HG03460 (cell line): ENCODE measurements at regions not wholly inside any gene's neighbourhood (a gene's known extent, or its start where the extent isn't known, plus 50 kb on each side); places are given as distances from the start of the nearest gene placed in this dataset.

Experiments used
- ATAC-seq: cut with Tn5 transposase; IDR thresholded peaks from one replicate; pipeline ENCODE4 v1.9.1; 2021; ENCODE audit not compliant: unreplicated experiment

- no peak for ATAC-seq
Observed at GRCh38 chr9:14399756-14400657, 86.1 kb upstream of the NFIB start.

DNA sequence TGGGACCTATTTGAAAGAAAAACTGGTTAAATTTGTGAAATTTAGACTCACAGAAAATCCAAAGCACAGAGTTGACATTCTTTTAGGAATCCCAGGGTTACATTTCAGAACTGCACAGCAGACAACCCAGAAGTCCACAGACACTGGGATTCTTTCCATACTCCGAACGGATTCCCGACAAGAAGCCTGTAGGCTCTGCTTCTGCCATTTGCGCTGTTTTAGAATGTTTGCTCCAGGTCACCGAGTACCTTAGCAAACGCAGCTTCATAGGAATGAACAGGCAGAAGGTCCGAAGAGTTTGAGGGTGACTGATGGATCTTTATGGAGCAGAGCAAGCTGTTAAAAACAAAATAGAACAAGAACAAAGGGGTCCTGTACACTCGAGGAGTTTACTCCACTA, 84.5 kb upstream of the NFIB start:
- ATAC-seq = no peak

- ATAC-seq = no peak
Observed at GRCh38 chr9:14396171-14396570, 82.2 kb upstream of the NFIB start.

DNA sequence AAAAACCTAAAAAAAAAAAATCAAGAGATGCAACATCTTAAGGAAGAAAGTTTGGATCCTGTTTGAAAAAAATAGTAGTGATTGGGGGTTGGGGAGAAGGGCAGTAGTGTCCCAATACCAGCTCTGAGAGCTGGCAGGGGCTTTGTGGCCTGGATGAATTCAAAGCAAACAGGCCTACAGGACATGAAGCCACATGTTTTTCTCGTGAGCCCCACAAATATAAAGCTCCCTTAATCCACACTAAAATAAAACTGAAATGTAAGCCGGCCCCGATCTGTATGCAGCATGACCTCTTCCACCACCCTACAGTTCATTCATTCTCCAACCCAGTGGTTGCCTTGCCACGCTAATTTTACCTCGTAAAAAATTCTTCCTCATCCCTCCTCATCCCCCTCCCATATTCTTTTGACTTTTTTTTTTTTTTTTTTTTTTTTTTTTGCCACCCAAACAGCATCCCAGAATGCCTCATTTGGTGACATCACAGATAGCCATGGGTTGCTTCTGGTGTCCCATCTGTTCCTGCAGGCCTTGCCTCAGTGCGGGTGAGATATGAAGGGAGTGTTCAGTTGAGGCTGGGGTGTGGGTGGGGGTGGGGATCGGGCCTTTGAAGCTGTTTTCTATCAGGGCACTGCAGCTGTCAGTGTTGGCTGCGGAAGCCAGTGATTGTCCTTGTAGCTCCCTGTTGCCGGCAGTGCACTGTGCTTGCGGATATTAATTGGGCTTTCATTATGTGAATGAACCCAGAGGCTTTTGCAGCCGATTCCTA, 81.6 kb upstream of the NFIB start:
- ATAC-seq = no peak

DNA sequence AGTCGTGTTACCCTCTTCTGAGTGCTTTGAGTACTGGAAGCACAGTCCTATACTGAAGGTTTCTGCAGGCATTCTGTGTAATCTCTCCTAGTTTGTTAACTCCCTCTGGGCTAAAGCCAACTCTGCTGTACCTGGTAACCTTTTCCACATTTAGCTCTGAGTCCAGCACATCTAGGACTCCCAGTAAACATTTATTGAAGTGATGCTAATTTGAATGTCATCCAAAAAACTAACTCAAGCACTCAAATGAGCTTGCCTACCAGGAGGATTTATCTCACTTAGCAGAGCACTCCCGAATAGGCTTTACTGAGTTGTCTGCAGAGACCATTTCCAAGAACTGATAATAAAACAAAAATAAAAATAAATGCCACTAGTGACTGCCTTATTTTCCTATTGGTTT, 79.5 kb upstream of the NFIB start:
- no peak for ATAC-seq

GRCh38 chr9:14391620-14392019, 77.7 kb upstream of the NFIB start:
- no peak for ATAC-seq

DNA sequence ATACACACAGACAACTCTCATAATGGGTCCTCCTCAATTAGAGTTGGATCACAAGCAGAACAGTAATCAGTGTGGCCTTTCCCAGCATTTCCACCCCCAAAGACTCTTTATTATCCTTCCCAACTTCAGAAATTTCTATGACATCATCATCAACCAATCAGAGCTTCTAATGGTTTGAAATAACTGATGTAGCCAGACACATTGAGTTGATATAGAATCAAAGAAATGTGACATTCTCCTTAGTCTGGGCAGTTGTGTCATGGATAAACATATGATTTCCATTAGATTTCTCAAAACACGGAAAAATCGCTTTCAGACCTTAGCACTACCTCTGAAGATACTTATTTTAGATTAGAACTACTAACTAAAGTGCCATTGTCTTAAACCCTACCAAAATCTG, 75.7 kb upstream of the NFIB start:
- ATAC-seq = no peak

DNA sequence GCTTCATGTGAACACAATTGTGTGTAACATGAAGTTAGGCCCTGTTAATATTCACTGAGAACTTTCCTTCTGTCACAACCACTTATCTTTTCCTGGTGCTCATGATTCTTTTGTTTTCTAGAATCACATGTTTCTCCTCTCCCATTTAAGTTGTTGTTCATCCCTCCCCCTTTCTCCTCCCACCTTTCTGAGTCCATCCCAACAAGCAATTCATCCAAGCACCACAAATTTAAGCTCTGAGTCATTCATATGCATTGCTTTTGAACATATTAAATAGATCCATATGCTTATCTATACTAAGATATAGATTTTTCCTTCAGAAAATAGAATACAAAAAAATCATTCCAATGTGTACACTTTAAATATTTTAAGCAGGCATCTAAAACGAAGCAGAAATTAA, 75.2 kb upstream of the NFIB start:
- no peak for ATAC-seq

- no peak for ATAC-seq
Observed at GRCh38 chr9:14383773-14384172, 69.8 kb upstream of the NFIB start.

DNA sequence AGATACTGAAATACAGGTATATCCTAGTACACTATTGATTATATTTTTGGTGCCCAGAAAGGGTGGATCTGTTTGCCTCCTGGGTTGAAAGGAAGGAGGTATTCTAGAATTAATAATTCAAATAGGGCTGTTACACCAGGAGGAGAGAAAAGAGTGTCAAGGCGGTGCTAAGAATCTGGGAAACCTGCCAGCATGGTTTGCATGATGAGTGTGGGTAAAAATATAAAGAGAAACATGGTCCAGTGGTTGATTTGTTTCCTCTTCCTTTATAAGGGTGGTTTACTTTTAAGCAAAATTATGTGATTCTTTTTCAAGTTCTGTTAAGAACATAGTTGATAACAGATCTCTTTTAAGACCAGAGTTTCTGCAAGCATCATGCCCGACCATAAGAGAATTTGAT, 69.4 kb upstream of the NFIB start:
- no peak for ATAC-seq

DNA sequence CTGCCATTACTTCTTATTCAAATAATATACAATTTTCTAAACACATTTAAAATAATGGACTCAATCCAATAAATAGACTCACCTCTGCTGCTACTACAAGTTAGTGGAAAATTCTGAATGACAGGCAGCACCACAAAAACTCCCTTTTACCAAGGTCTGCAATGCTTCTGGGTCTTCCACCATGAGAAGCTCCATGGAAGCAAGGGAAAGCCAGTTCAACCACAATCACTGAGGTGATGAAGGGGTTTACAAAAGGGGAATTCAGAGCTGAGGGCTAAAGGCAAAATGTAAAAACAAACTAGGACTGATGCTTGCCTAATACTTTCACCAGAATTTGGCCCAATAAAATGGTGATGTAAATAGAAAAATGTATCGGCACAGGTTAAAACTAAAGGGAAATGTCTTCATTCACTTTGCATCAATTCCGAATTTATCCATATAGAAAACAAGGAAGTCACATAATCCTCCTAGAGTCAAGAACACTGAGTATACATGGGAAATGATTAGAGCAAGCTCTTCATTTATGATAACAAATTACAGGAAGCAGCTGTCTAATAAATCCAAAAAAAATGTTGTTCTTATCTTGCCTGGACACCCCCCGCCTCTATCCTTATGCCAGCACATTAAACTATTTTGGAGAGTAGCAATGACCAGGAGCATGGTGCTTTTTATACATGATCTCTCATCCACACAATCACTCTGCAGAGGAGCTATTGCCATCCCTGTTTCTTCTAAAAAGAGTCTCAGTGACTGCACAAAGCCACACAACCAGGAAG, 66.3 kb upstream of the NFIB start:
- ATAC-seq = no peak

GRCh38 chr9:14379280-14379679, 65.3 kb upstream of the NFIB start:
- ATAC-seq = no peak

DNA sequence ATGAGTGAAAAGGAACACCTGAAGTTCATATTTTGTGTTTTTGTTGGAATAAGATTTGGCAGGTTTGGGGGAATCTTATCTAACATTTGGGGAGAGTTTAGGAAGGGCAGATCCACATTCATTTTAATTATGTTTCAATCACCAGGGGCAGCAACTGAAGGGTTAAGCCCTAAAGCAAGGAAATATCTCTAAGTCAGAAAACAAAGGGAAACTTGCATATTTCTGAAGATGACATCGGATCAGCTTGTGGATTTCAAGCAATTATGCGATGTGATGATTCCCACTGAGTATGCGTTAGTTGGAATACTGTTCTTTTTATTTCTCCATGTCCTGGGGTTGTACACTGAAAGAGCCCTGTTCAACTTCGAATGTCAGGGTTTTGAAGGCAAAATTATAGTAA, 59.8 kb upstream of the NFIB start:
- ATAC-seq = no peak

- no peak for ATAC-seq
Observed at GRCh38 chr9:14373336-14373666, 59.4 kb upstream of the NFIB start.

GRCh38 chr9:14372437-14373335, 58.7 kb upstream of the NFIB start:
- no peak for ATAC-seq

GRCh38 chr9:14369011-14369410, 55.1 kb upstream of the NFIB start:
- no peak for ATAC-seq

- no peak for ATAC-seq
Observed at GRCh38 chr9:14366076-14366475, 52.1 kb upstream of the NFIB start.

- no peak for ATAC-seq
Observed at GRCh38 chr9:14365670-14366069, 51.7 kb upstream of the NFIB start.
